HG03097 (cell line): ENCODE measurements at regions not wholly inside any gene's neighbourhood (a gene's known extent, or its start where the extent isn't known, plus 50 kb on each side); places are given as distances from the start of the nearest gene placed in this dataset.

Experiments used
- ATAC-seq: cut with Tn5 transposase; IDR thresholded peaks from one replicate; pipeline ENCODE4 v1.9.1; 2021; ENCODE audit not compliant: unreplicated experiment, low FRiP score

DNA sequence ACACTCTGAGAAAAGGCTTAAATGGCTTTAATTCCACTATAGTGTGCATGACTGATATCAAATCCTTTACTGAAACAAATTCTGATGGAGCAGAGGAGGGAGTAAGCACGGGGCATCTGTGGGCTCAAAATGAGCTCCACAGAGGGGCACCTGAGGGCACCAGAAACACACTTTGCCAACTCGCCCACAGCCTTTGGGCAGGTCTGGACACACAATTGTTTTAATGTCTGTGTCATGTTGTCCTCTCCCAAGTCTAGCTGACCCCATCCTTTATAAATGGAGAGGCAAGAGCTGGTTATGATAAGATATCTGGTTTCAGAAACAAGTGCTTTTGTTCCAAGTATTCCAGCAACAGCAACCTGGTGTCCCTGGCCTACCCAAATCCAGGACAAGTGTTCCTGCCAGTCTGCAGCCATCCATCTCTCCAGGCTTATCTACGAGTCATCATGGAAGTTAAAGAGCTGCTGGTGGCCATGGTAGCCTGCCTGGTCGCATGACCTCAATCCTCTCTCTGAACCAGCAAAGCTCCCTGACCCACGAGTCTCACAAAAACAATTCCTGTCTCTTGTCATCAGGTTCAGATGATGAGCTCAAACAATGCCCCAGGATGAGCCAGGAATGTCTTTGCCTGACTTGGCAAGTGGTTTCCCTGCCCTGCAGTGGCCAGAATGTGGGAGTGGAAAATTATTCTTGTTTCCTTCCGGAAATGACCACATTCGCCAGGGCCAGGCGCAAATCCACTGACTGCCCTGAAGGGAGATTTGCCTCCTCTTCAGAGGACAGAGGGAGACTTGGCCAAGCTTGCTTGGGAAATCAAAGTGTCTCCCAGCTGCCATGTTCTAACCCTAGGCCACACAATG lies 64.4 kb upstream of the TPM1 start:
- no peak for ATAC-seq

DNA sequence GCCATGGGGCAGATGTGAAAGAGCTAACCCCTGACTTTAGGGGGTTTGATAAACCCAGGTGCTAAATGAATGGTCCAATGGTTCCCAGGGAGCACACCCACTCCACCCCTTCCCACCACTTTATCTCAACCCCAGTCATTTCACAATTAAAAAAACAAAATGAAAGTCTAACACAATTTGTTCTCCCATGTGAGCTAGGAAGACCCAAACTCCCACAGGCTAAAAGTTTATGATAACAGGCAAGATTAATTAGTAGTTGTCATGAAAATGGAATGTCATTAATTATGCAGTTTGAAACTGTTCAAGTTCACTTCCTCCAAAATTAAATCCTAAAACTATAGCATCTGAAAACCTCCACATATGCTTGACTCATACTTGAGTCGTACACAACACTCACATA lies 63.3 kb upstream of the TPM1 start:
- no peak for ATAC-seq

DNA sequence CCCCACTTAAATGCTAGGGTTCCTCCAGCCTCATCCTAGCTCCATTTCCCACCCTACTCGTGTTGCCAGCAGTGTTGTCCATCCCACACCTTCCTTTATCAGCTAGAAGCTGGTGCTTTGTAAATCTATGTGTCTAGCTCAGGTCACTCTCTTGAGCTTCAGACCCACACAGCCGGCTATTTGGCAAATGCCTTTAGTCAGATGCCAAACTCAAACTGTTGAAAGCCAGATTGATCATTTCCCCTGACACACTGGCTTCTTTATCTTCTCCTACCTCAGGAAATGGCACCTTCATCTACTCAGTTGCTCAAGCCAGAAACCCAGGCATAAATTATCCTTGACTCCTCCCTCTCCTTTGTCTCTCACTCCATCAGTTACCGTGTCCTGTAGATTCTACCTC lies 61.5 kb upstream of the TPM1 start:
- ATAC-seq: no peak

DNA sequence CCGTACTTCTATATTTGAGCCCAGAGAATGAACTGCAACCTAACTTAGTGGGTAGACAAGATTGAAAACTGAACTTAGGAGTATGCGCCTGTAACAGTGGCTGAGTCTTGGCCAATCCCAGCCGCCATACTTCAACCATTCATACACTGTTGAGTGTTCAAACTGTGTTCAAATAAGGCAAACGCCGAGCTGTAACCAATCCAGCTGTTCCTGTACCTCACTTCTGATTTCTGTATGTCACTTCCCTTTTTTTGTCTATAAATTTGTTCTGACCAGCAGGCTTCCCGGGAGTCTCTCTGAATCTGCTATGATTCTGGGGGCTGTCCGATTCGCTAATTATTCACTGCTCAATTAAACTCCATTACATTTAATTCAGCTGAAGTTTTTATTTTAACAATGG lies 58.6 kb upstream of the TPM1 start:
- ATAC-seq: no peak

DNA sequence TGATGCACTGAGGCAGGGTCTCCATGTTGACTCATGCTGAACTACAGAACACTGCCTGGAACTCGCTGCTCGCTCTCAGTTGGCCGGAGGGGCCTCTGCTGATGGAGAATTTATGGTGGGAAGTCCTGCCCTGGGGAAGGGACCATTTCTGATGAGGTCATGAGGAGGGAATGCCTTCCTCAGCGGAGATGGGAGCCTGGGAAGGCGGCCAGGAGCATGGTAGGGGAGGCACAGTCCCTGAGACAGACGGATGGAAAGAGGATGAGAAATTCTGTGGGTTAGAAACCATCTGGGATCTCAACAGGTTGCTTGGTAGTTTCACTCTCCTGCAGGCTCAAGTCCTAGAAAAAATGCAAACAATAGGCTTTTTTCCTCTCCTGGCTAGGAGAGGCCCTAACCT lies 56.8 kb upstream of the TPM1 start:
- ATAC-seq: no peak

DNA sequence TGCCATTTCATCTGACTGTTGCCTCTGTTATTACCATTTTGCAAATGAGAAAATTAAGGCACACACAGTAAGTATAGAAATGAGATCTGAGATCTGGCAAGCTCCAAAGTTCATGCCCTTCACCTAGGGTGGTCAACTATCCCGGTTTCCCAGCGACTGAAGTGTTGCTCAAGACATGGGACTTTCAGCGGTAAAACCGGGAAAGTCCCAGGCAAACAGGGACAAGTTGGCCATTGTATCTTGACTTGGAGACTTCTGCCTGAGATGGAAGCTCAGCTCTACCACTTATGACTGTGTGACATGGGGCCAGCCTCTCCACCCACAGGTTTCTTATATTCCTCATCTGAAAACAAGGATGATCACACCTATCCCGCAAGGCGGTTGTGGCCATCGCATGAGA lies 55.6 kb upstream of the TPM1 start:
- ATAC-seq: no peak

DNA sequence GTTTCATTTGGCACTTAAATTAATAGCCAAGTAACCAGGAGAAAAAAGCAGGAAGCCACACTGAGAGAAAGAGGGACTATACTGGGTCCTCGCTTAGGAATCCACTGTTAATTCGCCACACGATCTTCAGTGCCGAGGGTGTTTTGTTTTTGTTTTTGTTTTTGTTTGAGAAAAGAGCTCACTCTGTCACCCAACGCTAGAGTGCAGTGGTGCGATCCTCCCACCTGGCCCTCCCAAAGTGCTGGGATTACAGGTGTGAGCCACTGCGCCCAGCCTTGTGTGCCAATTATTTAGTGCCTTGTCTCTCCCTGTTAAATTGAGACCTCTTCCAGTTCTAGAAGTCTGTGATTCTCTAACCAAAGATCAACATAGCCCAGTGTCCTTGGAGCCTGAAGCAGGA lies 53.8 kb upstream of the TPM1 start:
- ATAC-seq: no peak

DNA sequence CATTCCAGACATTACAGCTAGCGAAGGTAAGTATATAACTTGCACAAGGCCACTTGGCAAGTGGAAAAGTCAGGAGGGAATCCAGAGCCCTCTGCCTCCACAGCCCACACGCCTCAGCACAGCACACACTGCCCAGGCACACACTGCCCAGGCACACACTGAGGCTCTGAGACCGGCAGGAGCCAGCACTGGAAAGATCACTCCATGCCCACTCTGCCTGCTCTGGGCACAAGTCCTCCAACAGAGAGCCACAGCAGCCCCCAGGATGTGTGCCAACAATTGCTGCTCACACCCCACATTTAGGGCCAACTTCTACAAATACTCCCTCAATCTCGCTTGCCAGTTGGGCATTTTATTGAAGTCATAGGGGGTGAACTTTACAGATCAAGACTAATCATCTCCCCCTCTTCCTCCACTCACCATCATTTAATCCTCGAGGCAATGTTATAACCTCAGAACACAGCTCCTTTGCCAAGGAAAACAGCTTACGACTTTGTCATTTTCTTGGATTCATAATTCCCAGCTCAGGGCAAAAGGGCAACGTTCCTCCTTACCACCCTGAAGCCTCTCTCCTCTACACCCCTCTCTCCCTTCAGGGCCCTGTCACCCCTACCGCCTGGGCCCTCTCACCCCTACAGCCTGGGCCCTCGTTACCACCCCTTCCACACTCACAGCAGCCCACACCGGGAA lies 53.0 kb upstream of the TPM1 start:
- ATAC-seq: no peak

DNA sequence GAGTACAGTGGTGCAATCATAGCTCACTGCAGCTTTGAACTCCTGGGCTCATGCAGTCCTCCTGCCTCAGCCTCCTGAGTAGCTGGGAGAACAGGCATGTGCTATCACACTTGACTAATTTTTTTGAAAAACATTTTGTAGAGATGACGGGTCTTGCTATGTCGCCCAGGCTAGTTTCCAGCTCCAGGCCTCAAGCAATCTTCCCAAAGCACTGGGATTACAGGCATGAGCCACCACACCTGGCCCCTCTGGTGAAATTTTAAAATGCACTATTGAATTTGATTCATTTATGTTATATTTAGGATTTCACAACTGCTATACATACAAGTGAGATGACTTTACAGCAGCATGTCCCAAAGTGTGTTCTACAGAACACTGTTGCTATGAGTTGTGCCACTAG lies 50.8 kb upstream of the TPM1 start:
- no peak for ATAC-seq

DNA sequence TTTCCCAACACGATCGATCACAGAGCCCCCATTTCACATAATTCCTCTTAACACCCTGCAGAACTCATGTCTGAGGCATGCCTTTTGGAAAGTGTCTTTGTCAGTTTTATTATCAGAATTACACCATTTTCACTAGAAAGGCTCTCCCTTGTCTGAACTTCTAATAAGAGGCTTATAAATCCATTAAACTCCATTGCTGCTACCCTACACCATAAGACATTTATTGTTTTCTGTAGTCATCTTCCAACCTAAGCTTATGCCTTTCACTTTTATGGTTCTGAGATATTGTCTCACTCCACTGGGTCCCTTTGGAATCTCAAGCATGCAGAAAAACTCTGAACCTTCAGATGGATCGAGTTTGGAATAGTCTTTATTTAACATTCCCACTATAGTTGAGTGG lies 50.2 kb upstream of the TPM1 start:
- ATAC-seq: no peak
